ENCODE measurements at regions not wholly inside any gene's neighbourhood (a gene's known extent, or its start where the extent isn't known, plus 50 kb on each side); places are given as distances from the start of the nearest gene placed in this dataset.

DNA sequence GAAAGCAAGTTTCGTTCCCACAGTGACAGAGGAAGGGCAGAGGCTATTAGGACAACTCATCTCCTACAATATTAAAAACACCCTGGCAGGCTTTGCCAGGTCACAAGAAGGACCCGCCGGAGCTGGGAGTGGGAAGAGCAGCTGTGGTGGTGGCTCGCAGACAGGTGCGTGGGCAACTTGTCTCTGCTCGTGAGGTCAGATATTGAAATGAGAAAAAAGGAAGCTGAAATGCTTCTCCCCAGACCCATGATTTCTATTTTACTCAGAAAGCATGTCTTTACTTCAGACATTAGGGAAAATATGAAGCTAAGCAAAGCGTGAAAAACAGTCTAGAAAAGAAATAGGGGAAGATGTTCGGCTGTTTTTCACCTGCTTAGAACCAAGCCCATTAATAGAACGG, 166.3 kb upstream of the EEF1E1 start:
- TF ChIP-seq GABPA (IDR thresholded peaks at IDR 0.05; ENCODE audit: low read depth), result no peak
- TF ChIP-seq CTCF (IDR thresholded peaks at IDR 0.05 in 2 of 3, conservative IDR thresholded peaks at IDR 0.05 in 1 of 3; ENCODE audit: control insufficient read depth in 2 of 3, extremely low read depth in 1 of 3, insufficient read depth in 1 of 3, low read depth in 3 of 3, low read length in 3 of 3), result no peak
- TF ChIP-seq, protein P1, sequence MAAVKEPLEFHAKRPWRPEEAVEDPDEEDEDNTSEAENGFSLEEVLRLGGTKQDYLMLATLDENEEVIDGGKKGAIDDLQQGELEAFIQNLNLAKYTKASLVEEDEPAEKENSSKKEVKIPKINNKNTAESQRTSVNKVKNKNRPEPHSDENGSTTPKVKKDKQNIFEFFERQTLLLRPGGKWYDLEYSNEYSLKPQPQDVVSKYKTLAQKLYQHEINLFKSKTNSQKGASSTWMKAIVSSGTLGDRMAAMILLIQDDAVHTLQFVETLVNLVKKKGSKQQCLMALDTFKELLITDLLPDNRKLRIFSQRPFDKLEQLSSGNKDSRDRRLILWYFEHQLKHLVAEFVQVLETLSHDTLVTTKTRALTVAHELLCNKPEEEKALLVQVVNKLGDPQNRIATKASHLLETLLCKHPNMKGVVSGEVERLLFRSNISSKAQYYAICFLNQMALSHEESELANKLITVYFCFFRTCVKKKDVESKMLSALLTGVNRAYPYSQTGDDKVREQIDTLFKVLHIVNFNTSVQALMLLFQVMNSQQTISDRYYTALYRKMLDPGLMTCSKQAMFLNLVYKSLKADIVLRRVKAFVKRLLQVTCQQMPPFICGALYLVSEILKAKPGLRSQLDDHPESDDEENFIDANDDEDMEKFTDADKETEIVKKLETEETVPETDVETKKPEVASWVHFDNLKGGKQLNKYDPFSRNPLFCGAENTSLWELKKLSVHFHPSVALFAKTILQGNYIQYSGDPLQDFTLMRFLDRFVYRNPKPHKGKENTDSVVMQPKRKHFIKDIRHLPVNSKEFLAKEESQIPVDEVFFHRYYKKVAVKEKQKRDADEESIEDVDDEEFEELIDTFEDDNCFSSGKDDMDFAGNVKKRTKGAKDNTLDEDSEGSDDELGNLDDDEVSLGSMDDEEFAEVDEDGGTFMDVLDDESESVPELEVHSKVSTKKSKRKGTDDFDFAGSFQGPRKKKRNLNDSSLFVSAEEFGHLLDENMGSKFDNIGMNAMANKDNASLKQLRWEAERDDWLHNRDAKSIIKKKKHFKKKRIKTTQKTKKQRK (IDR thresholded peaks at IDR 0.05; ENCODE audit: low read depth, low read length), result no peak
- no peak for TF ChIP-seq SP1 (IDR thresholded peaks at IDR 0.05; ENCODE audit: low read depth, low read length)
- TF ChIP-seq MAX (IDR thresholded peaks at IDR 0.05; ENCODE audit: low read depth, low read length), result no peak
- TF ChIP-seq, protein P2, sequence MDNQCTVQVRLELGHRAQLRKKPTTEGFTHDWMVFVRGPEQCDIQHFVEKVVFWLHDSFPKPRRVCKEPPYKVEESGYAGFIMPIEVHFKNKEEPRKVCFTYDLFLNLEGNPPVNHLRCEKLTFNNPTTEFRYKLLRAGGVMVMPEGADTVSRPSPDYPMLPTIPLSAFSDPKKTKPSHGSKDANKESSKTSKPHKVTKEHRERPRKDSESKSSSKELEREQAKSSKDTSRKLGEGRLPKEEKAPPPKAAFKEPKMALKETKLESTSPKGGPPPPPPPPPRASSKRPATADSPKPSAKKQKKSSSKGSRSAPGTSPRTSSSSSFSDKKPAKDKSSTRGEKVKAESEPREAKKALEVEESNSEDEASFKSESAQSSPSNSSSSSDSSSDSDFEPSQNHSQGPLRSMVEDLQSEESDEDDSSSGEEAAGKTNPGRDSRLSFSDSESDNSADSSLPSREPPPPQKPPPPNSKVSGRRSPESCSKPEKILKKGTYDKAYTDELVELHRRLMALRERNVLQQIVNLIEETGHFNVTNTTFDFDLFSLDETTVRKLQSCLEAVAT (IDR thresholded peaks at IDR 0.05), result no peak
- TF ChIP-seq EZH2 (IDR thresholded peaks at IDR 0.05; ENCODE audit: borderline replicate concordance, control insufficient read depth, low read depth, low read length), result no peak
- no peak for TF ChIP-seq POLR2AphosphoS5 (IDR thresholded peaks at IDR 0.05; ENCODE audit: low read length)
- no peak for TF ChIP-seq NBN (IDR thresholded peaks at IDR 0.05)
- no peak for TF ChIP-seq CEBPB (IDR thresholded peaks at IDR 0.05; ENCODE audit: borderline replicate concordance in 1 of 2, low read depth in 2 of 2, low read length in 2 of 2)
- no peak for TF ChIP-seq POLR2A (IDR thresholded peaks at IDR 0.05; ENCODE audit: low read depth, low read length)
- TF ChIP-seq BCLAF1 (IDR thresholded peaks at IDR 0.05), result no peak
- no peak for TF ChIP-seq ZNF207 (IDR thresholded peaks at IDR 0.05; ENCODE audit: borderline replicate concordance)
